KMS-11 (cell line): ENCODE measurements at regions not wholly inside any gene's neighbourhood (a gene's known extent, or its start where the extent isn't known, plus 50 kb on each side); places are given as distances from the start of the nearest gene placed in this dataset.

Experiments
- H2AFZ ChIP-seq: fragments of 200-600 bp; sonication (generic); 2 replicates; pipeline ENCODE4 v1.6.1; 2016; ENCODE audit warnings: antibody characterized with exemption, mixed run types, low read depth
- H3K27ac ChIP-seq: fragments of 200-600 bp; sonication (generic); 2 replicates; pipeline ENCODE4 v1.6.1; 2016; ENCODE audit warnings: mild to moderate bottlenecking, mixed run types
- H3K27me3 ChIP-seq: fragments of 200-600 bp; sonication (generic); 2 replicates; pipeline ENCODE4 v1.6.1; 2017; ENCODE audit warnings: mild to moderate bottlenecking, low read depth, mixed run types, moderate library complexity; ENCODE audit not compliant: insufficient read depth
- H3K36me3 ChIP-seq: fragments of 200-600 bp; sonication (generic); 2 replicates; pipeline ENCODE4 v1.6.1; 2017; ENCODE audit warnings: mild to moderate bottlenecking, mixed run types; ENCODE audit not compliant: insufficient read depth
- H3K4me1 ChIP-seq: fragments of 200-600 bp; sonication (generic); 2 replicates; pipeline ENCODE4 v1.6.1; 2016; ENCODE audit warnings: mild to moderate bottlenecking, low read depth, mixed run types; ENCODE audit not compliant: poor library complexity, severe bottlenecking
- H3K4me2 ChIP-seq: fragments of 200-600 bp; sonication (generic); 2 replicates; pipeline ENCODE4 v1.7.0; 2016; ENCODE audit warnings: mild to moderate bottlenecking, mixed run types
- H3K4me3 ChIP-seq: fragments of 200-600 bp; sonication (generic); IDR thresholded peaks from 2 replicates; pipeline ENCODE4 v1.6.1; 2017; ENCODE audit warnings: low read depth, low read length, mixed read lengths; ENCODE audit not compliant: insufficient read depth
- H3K79me2 ChIP-seq: fragments of 200-600 bp; sonication (generic); 2 replicates; pipeline ENCODE4 v1.6.1; 2016; ENCODE audit warnings: low read depth, mixed run types; ENCODE audit not compliant: insufficient read depth
- H3K9ac ChIP-seq: fragments of 200-600 bp; sonication (generic); 2 replicates; pipeline ENCODE4 v1.6.1; 2016; ENCODE audit warnings: mild to moderate bottlenecking, mixed run types
- H4K20me1 ChIP-seq: fragments of 200-600 bp; sonication (generic); 2 replicates; pipeline ENCODE4 v1.6.1; 2016; ENCODE audit warnings: mild to moderate bottlenecking, mixed run types; ENCODE audit not compliant: insufficient read depth
- CTCF ChIP-seq: fragments of 200-600 bp; sonication (generic); conservative IDR thresholded peaks from 2 replicates; pipeline ENCODE4 v1.6.1; 2017; ENCODE audit warnings: low read depth, mild to moderate bottlenecking, antibody characterized with exemption, low read length, moderate library complexity, mixed read lengths

- Histone ChIP-seq H3K79me2 (no peaks in the 10 kb centered on the region), H3K4me3 (no peak overlapping the region), H3K9ac (no peak overlapping the region), H3K27ac (no peak overlapping the region), H4K20me1 (no peaks in the 10 kb centered on the region), H2AFZ (no peak overlapping the region), H3K36me3 (no peaks in the 10 kb centered on the region), H3K4me2 (no peak overlapping the region), H3K4me1 (no peaks in the 10 kb centered on the region), H3K27me3 (no peaks in the 10 kb centered on the region)
- no peak for TF ChIP-seq CTCF
Observed at GRCh38 chr19:29289020-29289419, 76.1 kb upstream of the UQCRFS1 start.

- Histone ChIP-seq H3K36me3 (no peaks in the 10 kb centered on the region), H3K4me3 (no peak overlapping the region), H3K9ac (no peak overlapping the region), H4K20me1 (no peaks in the 10 kb centered on the region), H2AFZ (no peak overlapping the region), H3K4me2 (no peak overlapping the region), H3K27ac (no peak overlapping the region), H3K27me3 (no peaks in the 10 kb centered on the region), H3K4me1 (no peaks in the 10 kb centered on the region), H3K79me2 (no peaks in the 10 kb centered on the region)
- TF ChIP-seq CTCF, result no peak
Observed at GRCh38 chr19:29290853-29291252, 77.9 kb upstream of the UQCRFS1 start.

- H3K27ac ChIP-seq, result no peak overlapping the region
- H4K20me1 ChIP-seq, result no peaks in the 10 kb centered on the region
- H2AFZ ChIP-seq, result no peak overlapping the region
- H3K27me3 ChIP-seq, result no peaks in the 10 kb centered on the region
- H3K4me1 ChIP-seq, result no peaks in the 10 kb centered on the region
- no peak overlapping the region for H3K4me3 ChIP-seq
- no peak overlapping the region for H3K4me2 ChIP-seq
- no peak for TF ChIP-seq CTCF
- no peak overlapping the region for H3K9ac ChIP-seq
- no peaks in the 10 kb centered on the region for H3K36me3 ChIP-seq
- no peaks in the 10 kb centered on the region for H3K79me2 ChIP-seq
Observed at GRCh38 chr19:29292153-29292552, 79.2 kb upstream of the UQCRFS1 start.

GRCh38 chr19:29292562-29292961 is 79.6 kb upstream of the UQCRFS1 start:
- no peak overlapping the region for H3K4me3 ChIP-seq
- H3K27me3 ChIP-seq, result no peaks in the 10 kb centered on the region
- no peaks in the 10 kb centered on the region for H3K79me2 ChIP-seq
- no peaks in the 10 kb centered on the region for H3K36me3 ChIP-seq
- no peak overlapping the region for H2AFZ ChIP-seq
- no peak overlapping the region for H3K27ac ChIP-seq
- H3K9ac ChIP-seq, result no peak overlapping the region
- H3K4me1 ChIP-seq, result no peaks in the 10 kb centered on the region
- H4K20me1 ChIP-seq, result no peaks in the 10 kb centered on the region
- TF ChIP-seq CTCF, result no peak
- no peak overlapping the region for H3K4me2 ChIP-seq

- no peak overlapping the region for H3K27ac ChIP-seq
- H3K79me2 ChIP-seq, result no peaks in the 10 kb centered on the region
- H3K4me2 ChIP-seq, result no peak overlapping the region
- no peaks in the 10 kb centered on the region for H3K36me3 ChIP-seq
- H4K20me1 ChIP-seq, result no peaks in the 10 kb centered on the region
- no peak overlapping the region for H2AFZ ChIP-seq
- no peaks in the 10 kb centered on the region for H3K27me3 ChIP-seq
- no peak overlapping the region for H3K9ac ChIP-seq
- no peak overlapping the region for H3K4me3 ChIP-seq
- TF ChIP-seq CTCF, result no peak
- no peaks in the 10 kb centered on the region for H3K4me1 ChIP-seq
Observed at GRCh38 chr19:29293292-29293691, 80.3 kb upstream of the UQCRFS1 start.
